Prostate gland (tissue), 2 donors: ENCODE measurements at regions not wholly inside any gene's neighbourhood (a gene's known extent, or its start where the extent isn't known, plus 50 kb on each side); places are given as distances from the start of the nearest gene placed in this dataset.

Experiments
- DNase-seq: peaks from one replicate; pipeline ENCODE4 v3.0.0-alpha.2; 2019; ENCODE audit warnings: low spot score
- H3K27ac ChIP-seq, 2 donors: fragments of 200-600 bp; sonication (generic); 2 replicates each; pipeline ENCODE4 v1.5.1; 2017 to 2019
- H3K27me3 ChIP-seq: fragments of 200-600 bp; sonication (generic); replicated peaks from 2 replicates; pipeline ENCODE4 v1.5.1; 2019; ENCODE audit not compliant: insufficient read depth
- H3K36me3 ChIP-seq, 2 donors: fragments of 200-600 bp; sonication (generic); 1 replicate in 1 of 2; 2 replicates in 1 of 2; pipeline versions ENCODE4 v1.5.1 to v1.8.1; 2017 to 2019
- H3K4me1 ChIP-seq: fragments of 200-600 bp; sonication (generic); replicated peaks from 2 replicates; pipeline ENCODE4 v1.5.1; 2019
- H3K4me3 ChIP-seq, 2 donors: fragments of 200-600 bp; sonication (generic); 2 replicates each; pipeline ENCODE4 v1.5.1; 2017 to 2019
- H3K9me3 ChIP-seq: fragments of 200-600 bp; sonication (generic); 2 replicates; pipeline ENCODE4 v1.5.1; 2017
- POLR2A ChIP-seq: fragments of 450-650 bp; IDR thresholded peaks from one replicate; pipeline ENCODE4 v1.6.1; 2016; ENCODE audit warnings: antibody characterized with exemption, mild to moderate bottlenecking
- POLR2AphosphoS5 ChIP-seq: sonication (generic); formaldehyde crosslinking; IDR thresholded peaks from one replicate; pipeline ENCODE4 v1.6.1; 2017; ENCODE audit warnings: antibody characterized with exemption
- WGBS: methylation state at CpG from one replicate; pipeline ENCODE4 v1.1.5; 2018; 5-methylcytosine and 5-hydroxymethylcytosine counted together
- intact Hi-C: fragments of 100-400 bp; cut with DNase I; formaldehyde crosslinking; loops from one replicate; pipeline ENCODE4 v1.14.2; 2022
- TF ChIP-seq, protein P1 (sequence below), 4 experiments: fragments of 200-600 bp in 2 of 4; fragments of 450-650 bp in 2 of 4; sonication (generic) in 2 of 4; IDR thresholded peaks; 1 replicate in 3 of 4; 2 replicates in 1 of 4; pipeline ENCODE4 v1.5.1; 2016 to 2019; ENCODE audit warnings: antibody characterized with exemption in 4 of 4, mild to moderate bottlenecking in 2 of 4, moderate library complexity in 2 of 4

DNA sequence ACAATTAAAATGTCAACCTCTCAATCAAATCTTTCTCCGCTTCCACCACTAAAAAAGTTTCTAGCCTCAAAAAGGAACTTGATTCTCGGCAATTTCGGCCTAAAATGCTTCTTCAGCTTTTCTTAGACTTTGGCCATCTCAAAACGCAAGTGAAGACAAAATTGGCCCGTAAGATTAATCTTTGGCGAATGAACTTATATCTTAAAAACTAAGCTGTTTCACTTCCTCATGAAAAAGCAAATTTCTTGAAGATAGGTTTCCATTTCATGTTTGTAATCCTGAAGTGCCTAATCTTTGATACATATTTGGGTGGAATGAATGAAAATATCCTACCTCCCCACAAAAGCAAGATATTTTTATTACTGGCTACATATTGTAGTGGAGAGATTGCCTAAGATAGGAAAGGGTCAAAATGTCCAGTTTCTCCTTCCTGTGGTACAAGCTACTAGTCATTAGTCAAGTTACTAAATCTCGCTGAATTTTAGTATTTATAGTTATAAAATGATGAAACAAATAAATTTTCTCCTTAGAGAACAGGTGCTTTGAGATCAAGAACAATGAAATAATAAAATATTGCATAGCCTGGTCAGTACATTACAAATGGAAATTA is 85.4 kb upstream of the ZEB2 start:
- no peak for DNase-seq
- Histone ChIP-seq H3K36me3 (no peaks in the 10 kb centered on the region), H3K27ac (no peak overlapping the region), H3K9me3 (no peaks in the 10 kb centered on the region), H3K27me3 (no peaks in the 10 kb centered on the region), H3K4me1 (no peaks in the 10 kb centered on the region), H3K4me3 (no peak overlapping the region)
- intact Hi-C loops: no loop called here
- whole genome bisulfite sequencing: 84% methylated on average over 7 of the region's 7 CpGs
- TF ChIP-seq, protein P1, sequence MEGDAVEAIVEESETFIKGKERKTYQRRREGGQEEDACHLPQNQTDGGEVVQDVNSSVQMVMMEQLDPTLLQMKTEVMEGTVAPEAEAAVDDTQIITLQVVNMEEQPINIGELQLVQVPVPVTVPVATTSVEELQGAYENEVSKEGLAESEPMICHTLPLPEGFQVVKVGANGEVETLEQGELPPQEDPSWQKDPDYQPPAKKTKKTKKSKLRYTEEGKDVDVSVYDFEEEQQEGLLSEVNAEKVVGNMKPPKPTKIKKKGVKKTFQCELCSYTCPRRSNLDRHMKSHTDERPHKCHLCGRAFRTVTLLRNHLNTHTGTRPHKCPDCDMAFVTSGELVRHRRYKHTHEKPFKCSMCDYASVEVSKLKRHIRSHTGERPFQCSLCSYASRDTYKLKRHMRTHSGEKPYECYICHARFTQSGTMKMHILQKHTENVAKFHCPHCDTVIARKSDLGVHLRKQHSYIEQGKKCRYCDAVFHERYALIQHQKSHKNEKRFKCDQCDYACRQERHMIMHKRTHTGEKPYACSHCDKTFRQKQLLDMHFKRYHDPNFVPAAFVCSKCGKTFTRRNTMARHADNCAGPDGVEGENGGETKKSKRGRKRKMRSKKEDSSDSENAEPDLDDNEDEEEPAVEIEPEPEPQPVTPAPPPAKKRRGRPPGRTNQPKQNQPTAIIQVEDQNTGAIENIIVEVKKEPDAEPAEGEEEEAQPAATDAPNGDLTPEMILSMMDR (IDR thresholded peaks at IDR 0.05): no peak
- no peak for TF ChIP-seq POLR2AphosphoS5
- TF ChIP-seq POLR2A: no peak

GRCh38 chr2:144603334-144603733 is 83.4 kb upstream of the ZEB2 start:
- no peaks in the 10 kb centered on the region for H3K36me3 ChIP-seq
- intact Hi-C loops: no loop called here
- WGBS: 67% methylated on average over 2 of the region's 2 CpGs
- TF ChIP-seq POLR2AphosphoS5 (no peak), POLR2A (no peak)
- no peak for DNase-seq
- H3K4me3 ChIP-seq: no peak overlapping the region
- no peak overlapping the region for H3K27ac ChIP-seq
- H3K4me1 ChIP-seq: no peaks in the 10 kb centered on the region
- H3K27me3 ChIP-seq: no peaks in the 10 kb centered on the region
- H3K9me3 ChIP-seq: no peaks in the 10 kb centered on the region

- DNase-seq: no peak
- WGBS: 67% methylated on average over 5 of the region's 5 CpGs
- TF ChIP-seq, protein P1 (IDR thresholded peaks at IDR 0.05): no peak
- no peak for TF ChIP-seq POLR2AphosphoS5
- no peak for TF ChIP-seq POLR2A
- no peaks in the 10 kb centered on the region for H3K36me3 ChIP-seq
- no peaks in the 10 kb centered on the region for H3K4me1 ChIP-seq
- intact Hi-C loops: no loop called here
- H3K4me3 ChIP-seq: no peak overlapping the region
- H3K27me3 ChIP-seq: no peaks in the 10 kb centered on the region
- no peaks in the 10 kb centered on the region for H3K9me3 ChIP-seq
- H3K27ac ChIP-seq: no peak overlapping the region
Observed at GRCh38 chr2:144598906-144599305, 79.0 kb upstream of the ZEB2 start.

DNA sequence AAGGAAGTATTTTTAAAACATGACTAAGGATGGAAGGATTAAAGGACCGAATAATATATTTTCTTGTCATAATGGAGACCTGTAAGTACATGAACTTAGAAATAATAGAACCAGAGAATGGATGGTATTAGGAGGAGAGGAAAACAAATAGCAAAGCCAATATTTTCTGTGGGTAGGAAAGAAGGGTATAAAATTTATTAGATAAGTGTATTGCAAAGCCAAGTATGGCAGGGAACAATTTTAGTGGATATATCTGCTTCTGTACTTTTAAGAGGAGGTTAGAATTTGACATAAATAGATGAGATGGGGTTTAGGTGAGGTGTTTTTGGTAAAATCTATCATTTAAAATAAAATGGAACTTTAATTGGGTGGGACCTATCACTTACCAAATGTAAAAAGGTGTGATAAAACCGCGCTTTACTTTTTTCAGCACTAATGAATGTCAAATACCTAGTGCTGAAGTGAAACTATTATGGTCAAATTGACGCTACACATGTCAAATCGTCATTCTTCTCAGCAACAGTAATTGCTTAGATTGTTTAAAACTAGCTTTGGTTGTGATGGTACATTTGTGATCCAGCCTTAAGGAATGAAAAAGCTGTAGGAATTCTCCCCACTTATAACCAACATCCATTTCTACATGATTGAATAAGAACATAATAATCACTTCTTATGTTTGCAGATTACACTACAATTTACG is 78.1 kb upstream of the ZEB2 start:
- 78% methylated on average over 6 of the region's 6 CpGs for whole genome bisulfite sequencing
- TF ChIP-seq POLR2AphosphoS5: no peak
- no peak for TF ChIP-seq POLR2A
- TF ChIP-seq, protein P1 (IDR thresholded peaks at IDR 0.05): no peak

DNA sequence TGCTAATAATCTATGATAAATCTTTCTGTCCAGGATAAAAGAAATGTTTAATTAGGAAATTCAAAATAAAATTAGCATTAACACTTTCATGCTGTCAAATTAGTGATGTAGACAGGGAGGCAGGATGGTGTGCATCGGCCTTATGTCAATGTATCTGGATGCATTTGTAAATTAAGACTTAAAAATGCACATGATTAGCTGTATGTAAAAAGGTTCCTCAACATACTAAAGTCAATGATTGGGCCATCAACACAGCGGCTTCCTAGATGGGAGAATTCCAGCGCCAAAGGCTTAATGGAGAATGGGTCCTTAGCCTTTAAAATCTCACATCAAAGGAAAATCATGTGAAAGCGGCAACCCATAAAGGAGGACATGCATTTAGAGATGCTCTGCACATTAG is 77.5 kb upstream of the ZEB2 start:
- H3K4me3 ChIP-seq: no peak overlapping the region
- H3K36me3 ChIP-seq: no peaks in the 10 kb centered on the region
- no peak overlapping the region for H3K27ac ChIP-seq
- DNase-seq: no peak
- no peaks in the 10 kb centered on the region for H3K9me3 ChIP-seq
- WGBS: 74% methylated on average over 4 of the region's 4 CpGs
- TF ChIP-seq POLR2AphosphoS5 (no peak), POLR2A (no peak)
- TF ChIP-seq, protein P1 (IDR thresholded peaks at IDR 0.05): no peak
- no peaks in the 10 kb centered on the region for H3K4me1 ChIP-seq
- H3K27me3 ChIP-seq: no peaks in the 10 kb centered on the region
- intact Hi-C loops: no loop called here

More for the DNA sequence above, 78.1 kb upstream of the ZEB2 start:
- Histone ChIP-seq H3K4me1 (no peaks in the 10 kb centered on the region), H3K27ac (no peak overlapping the region), H3K27me3 (no peaks in the 10 kb centered on the region), H3K9me3 (no peaks in the 10 kb centered on the region), H3K4me3 (no peak overlapping the region), H3K36me3 (no peaks in the 10 kb centered on the region)
- intact Hi-C loops: no loop called here
- DNase-seq: no peak
